Inflammatory macrophage treated with lipopolysaccharide for 4 hours (primary cell): ENCODE measurements at regions not wholly inside any gene's neighbourhood (a gene's known extent, or its start where the extent isn't known, plus 50 kb on each side); places are given as distances from the start of the nearest gene placed in this dataset.
"Not testable (repeated sequence)": the region's sequence is repeated elsewhere in the genome, so short reads cannot be mapped to it uniquely, and the experiment has no call there.

Experiments
- DNase-seq: peaks from one replicate; pipeline ENCODE4 v3.0.0-alpha.2; 2020

DNA sequence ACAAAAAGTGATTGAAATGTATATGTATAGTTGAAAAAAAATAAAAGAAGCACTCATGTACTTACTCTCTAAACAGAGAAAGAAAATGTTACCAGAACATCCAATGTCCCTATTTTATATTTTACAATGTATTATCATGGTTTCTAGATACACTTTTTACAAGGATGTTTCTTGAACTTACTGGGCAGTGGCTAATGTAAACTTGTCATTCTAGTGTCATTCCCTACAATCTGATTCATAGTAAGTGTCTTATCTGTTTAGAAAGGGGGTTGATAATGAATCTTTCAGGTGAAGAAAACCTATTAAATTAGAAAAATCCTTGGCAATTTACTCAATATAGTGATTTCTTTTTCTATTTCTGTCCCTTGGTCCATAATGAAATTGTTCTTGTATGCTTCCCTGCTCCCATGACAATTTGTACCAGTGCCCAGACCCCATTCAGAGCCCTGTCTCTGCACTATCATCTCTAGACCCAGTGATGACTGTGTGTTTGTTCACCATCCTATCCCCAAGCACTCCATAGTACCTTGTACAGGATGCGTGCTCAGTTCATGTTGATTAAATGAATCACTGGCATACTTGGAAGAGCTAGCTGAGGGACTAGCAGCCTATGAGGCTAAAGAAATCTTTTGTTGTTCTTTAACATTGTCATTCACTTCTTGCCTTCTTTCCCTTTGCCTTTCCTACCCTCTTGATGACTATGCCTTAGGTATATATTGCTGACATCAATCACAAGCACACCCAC lies 101.2 kb downstream of the HMHB1 start:
- no peak for DNase-seq

DNA sequence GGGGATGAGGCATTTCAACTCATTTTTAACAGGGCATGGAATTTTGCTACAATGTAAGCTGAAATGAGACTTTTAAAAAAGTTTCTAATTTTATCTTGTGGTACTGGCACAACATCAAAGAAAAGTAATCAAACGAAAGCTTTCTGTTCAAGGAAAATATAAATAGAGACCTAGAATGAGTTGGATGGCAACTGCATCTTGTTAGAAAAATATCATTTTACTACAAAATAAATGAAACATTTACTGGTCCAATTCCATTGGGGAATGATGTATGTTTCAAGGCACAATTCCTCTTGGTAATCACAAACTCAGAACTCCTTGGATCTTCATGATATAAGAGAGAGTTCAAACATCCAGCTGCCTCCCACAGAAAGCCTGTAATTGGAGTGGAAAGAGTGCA lies 102.8 kb downstream of the HMHB1 start:
- DNase-seq, result no peak

DNA sequence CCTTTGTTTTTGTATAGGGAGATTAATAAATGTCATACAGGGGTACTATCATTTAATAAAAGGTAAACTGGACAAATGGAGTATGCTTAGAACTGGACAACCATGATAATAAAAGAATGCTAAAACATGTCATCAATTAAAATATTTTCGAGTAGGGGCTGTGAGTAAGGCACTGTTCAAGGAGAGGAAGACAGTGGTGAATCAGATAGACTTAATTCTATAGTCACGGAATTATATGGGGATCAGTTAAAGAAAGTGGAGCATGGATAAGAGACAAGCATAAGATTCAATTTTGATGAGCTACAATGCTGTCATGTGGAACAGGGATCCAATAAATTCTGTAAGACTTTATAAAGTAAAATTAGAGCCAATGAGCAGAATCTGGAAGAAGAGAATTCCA lies 104.5 kb downstream of the HMHB1 start:
- DNase-seq, result no peak

DNA sequence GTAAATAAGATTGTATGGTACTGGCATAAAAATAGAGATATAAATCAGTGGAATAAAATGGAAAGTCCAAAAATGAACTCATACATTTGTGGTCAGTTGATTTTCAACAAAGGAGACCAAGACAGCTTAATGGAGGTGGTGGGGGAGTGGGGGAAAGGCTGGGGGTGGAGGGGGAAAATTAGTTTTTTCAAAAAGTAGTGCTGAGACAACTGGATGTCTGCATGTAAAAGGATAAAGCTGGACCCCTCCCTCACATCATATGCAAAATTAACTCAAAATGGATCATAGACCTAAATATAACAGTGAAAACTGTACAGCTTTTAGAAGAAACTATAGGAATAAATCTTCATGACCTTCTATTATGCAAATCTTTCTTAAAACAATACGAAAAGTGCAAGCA lies 107.0 kb downstream of the HMHB1 start:
- DNase-seq, result no peak

DNA sequence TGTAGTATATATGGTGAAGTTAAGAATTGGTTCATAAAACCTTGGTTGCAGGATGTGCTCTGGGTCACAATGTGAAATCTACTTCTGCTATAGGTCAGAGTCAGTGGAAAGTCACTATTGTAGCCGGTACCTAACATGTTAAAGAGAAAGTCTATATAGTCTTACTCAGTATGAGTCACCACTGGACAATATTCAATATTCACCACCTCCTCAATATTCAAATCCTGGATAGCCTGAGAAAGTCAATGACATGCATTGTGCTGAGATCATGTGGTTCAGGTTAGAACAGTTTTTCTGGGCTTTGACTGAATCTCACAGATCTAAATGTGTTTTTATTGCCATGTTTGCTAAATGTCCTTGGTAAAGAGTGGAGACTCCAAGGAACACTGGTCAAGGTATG lies 108.8 kb downstream of the HMHB1 start:
- no peak for DNase-seq

DNA sequence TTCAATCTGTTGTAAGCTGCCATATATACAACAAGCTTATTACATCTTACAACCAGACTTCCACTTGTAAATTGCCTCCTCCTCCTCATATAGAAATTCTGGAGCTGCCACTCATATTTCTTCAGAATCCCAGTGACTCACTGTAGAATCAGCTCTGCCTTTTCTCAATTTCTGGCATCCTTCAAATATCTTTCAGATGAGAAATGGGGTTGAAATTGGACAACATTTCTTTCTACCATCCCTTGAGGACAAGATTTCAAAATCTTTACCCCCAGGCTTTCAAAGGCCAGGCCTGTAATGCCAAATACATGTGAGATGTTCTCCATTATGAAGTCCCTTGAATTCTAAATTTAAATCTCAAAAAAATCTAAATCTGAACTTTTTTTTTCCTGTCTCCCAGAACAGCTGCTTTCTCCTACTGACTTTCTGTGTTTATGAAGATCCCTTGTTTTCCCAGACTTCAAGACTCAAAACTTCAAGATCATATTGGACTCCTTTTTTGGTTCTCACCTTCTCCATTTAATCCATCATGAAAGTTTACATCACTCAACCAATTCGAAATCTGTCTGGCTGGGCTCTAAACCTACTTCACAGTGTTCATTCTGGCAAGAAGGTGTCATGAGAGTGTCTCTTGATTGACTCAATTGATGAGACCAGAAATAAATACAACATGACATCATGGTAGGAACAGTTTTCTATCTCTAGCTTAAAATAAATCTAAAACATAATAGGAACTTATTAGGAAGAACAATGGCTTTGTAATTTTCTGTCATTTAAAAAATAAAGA lies 109.8 kb downstream of the HMHB1 start:
- no peak for DNase-seq

DNA sequence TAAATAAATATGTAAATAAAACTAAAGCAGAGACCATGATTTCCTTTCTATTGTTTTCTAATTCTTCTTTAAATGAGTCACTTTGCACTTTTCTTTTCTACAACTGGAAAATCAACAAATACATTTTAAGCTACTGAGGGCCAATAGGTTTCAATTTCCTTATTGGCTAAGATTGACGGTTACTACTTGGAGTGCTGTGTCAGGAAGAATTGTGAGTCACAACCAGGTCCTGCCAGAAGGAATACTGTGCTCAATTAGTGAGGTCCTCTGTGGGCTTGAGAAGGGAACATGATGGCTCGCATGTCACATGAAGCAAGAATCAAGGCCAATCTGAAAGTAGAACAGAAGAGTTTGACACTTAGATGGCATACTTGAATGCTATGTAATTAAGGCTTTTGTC lies 110.8 kb downstream of the HMHB1 start:
- peak; percentile 6 for DNase-seq

DNA sequence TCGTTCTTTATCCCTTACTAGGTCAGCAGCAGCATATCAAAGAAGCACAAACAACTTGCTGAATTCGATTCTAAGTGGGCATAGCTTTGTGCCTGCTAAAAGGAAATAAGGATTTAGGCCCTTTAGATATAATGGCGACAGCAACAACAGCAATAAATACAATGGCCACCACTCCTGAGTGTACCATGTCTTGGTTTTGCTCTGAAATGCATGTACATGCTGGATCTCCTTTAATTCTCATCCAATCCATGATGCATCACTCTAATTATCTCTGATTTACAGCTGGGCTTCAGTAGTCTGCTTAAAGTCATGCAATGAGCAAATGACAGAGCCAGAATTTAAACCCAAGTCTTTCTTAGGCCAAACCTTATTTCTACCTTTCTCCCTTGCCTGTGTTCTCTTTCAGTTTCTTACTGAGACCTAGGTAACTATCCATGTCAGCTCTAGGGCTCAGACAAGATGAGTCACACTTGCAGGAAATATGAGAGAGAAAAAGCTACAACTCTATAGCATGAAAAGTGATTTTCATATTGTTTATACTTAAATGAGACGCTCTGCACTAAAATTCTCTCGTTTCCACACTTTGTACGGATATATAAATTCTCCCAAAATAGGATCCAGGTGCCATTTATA lies 111.8 kb downstream of the HMHB1 start:
- DNase-seq, result no peak

DNA sequence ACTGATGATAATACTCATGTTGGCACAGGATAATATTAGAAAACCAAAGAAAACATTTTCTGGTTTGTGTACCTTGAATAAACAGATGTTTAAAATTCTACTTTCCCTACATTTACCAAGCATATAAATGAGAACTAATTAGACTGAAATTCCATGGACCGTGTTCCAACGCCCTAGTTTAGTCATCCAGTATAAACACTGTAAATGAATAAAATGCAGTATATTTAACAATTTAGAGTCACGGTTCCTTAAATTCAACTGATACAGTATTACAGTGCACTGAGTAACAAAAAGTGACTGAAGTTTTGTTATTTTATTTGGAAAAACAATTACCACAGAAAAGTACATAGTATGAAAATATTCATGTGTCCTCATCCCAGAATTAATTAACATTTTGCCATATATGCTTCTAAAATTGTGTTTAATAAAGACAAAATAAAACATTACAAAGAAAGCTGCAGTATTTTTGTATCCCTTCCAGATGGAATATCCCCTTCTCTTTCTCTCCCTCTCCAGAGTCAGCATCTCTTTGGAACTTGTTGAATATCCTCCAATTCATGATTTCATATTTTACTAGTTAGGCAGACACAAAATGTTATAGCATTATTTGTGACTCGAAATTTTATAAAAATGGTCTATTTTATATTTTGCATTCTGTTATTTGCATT lies 112.5 kb downstream of the HMHB1 start:
- DNase-seq, result no peak

DNA sequence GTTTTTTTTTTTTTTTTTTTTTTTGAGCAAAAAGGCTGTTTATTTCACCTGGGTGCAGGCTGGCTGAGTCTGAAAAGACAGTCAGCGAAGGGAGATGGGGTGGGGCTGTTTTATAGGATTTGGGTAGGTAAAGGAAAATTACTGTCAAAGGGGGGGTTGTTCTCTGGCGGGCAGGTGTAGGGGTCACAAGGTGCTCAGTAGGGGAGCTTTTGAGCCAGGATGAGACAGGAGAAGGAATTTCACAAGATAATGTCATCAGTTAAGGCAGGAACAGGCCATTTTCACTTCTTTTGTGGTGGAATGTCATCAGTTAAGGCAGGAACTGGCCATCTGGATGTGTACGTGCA lies 113.0 kb downstream of the HMHB1 start:
- not testable (repeated sequence) for DNase-seq

DNA sequence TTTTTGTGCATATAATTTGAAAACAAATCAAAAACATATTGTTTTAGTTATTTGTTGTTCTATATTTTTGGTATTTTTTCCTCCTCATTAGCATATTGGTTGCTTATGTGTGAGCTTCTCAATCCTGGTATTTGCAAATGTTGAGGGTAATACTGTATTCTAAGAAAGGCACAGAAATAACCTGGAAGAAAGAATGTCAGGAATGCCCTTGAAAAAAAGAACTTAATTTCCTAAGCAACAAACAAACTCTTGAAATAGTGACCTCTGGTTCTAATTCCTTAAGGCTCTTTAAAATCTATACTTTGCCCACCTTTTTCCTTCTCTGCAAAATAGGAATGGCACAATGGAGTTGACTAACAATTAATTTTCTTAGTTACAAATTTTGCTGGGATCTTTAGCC lies 117.5 kb downstream of the HMHB1 start:
- no peak for DNase-seq

DNA sequence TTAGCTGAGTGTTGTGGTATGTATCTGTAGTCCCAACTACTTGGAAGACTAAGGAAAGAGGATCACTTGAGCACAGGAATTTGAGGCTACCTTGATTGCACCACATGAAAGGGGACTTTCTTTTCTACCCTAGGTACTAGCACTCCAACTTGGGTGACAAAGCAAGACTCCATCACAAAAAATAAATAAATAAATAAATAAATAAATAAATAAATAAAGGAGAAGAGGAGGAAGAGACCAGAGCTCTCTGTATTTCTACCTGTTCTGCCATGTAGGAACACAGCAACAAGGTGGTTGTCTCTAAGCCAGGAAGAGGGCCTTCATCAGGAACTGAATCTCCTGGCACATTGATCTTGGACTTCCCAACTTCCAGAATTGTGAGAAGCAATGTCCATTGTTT lies 118.6 kb downstream of the HMHB1 start:
- no peak for DNase-seq

DNA sequence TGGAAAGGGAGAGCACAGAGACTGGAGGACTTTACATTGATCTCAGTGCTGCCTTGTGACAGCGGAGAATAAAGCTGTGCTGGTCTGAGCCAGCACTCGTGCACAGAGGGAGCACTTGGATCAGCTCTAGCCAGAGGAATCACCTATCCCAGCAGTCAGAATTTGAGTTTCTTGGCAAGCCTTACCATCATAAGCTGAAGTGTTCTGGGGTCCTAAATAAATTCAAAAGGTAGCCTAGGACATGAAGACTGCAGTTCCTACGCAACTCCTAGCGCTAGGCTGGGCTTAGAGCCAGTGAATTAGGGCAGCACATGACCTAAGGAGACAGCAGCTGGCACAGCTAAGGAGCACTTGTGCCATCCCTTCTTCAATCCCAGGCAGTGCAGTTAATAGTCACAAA lies 119.5 kb downstream of the HMHB1 start:
- DNase-seq, result no peak

DNA sequence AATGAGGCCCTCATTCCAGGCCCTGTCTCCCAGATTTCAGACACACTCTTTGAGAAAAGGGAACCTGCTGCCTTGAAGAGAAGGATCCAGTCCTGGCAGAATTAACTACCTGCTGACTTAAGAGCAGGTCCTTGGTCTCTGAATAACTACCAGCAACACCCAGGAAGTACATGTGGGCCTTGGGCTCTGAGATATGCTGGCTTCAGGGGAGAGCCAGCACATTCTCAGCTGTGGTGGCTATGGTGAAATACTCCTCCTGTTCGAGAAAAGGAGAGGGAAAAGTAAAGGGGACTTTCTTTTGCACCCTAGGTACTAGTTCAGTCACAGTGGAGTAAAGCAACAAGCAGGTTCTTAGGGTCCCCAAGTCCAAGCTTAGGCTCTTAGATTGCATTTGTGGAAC lies 120.0 kb downstream of the HMHB1 start:
- no peak for DNase-seq

DNA sequence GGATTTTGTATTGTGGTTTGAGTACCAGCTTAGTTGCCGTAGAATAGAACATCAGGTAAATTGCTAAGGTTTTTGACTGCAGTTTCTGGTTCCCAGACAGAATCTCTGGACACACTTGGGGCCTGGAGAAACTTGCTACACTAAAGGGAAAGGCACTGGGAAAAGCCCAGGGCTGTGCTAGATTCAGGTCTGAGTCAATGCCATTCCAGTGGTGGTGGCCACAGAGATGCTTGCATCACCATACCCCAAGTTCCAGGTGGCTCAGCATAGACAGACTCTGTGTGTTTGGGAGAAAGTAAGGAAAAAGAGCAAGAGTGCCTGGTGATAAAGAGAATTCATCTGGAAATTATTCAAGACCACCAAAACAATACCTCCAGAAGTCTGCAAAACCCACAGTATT lies 120.6 kb downstream of the HMHB1 start:
- DNase-seq, result no peak

DNA sequence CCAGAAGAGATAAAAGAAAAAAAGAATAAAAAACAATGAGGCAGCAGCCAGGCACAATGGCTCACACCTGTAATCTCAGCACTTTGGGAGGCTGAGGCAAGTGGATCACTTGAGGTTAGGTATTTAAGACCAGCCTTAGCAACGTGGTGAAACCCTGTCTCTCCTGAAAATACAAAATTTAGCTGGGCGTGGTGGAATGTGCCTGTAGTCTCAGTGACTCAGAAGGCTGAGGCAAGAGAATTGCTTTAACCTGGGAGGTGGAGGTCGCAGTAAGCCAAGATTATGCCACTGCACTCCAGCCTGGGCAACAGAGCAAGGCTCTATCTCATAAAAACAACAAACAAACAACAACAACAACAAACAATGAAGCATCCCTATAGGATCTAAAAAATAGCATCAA lies 121.5 kb downstream of the HMHB1 start:
- no peak for DNase-seq

DNA sequence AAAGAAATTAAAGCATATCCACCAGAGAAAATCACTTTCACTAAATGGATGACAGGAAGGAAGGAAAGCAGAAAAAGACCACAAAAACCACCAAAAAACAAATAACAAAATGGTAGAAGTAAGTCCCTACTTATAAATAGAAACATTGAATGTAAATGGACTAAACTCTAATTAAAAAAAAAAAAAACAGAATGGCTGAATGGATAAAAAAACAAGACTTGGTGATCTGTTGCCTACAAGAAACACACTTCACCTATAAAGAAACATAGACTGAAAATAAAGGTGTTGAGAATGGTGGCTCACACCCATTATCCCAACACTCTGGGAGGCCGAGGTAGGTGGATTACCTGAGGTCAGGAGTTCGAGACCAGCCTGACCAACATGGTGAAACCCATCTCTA lies 122.9 kb downstream of the HMHB1 start:
- DNase-seq, result no peak

DNA sequence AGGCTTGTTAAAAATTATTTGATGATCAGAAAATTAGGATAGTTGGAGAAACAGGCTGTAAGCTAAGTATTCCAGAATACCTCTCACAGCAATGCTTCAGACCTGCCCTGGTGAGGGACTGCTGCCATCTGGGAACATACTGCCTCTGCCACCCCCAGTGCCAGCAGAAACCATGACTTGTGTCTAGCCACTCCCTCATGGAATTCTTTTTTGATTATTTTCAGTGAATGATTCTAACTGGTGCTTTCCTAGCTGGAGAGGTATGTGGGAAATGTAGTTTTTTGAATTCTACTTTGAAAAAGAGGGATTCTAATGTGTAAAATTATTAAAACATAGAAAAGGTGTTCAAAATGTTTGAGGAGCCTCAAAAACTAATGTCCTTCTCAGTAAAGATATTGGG lies 126.3 kb downstream of the HMHB1 start:
- no peak for DNase-seq

DNA sequence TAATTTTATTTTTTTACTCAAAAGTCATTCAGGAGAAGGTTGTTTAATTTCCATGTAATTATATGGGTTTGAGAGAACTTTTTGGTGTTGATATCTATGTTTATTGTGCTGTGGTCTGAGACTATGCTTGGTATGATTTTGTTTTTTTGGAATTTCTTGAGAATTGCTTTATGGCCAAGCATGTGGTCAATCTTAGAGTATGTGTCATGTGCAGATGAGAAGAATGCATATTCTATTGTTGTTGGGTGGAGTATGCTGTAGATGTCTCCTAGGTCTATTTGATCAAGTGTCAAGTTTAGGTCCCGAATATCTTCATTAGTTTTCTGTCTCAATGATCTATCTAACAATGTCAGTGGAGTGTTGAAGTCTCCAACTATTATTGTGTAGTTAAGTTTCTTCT lies 134.9 kb downstream of the HMHB1 start:
- no peak for DNase-seq

DNA sequence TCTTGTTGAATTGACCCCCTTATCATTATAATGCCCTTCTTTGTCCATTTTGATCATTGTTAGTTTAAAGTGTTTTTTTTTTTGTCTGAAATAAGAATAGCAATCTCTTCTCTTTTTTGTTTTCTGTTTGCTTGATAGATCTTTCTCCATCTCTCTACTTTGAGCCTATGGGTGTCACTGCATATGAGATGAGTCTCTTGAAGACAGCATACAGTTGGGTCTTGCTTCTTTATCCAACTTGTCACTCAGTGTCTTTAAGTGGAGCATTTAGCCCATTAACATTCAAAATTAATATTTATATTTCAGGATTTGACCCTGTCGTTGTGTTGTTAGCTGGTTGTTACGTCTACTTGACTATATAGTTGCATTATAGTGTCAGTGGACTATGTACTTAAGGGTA lies 135.4 kb downstream of the HMHB1 start:
- no peak for DNase-seq

DNA sequence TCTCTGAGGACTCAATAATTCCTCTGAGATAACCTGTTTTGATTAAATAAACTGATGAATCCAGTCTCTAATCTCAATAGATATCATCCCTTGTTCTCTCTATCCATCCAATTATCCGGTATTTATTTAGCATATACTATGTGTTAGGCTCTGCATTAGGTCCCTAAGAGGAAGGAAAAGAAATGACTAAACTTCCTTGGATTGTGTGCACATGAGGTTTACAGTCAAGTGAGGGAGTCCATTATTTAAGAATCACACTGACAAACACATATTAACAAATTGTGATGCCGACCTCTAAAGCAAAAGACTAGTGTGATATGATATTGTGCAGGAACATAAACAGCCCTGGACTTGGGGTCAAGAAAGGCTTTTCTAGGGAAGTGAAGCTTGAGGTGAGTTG lies 140.8 kb downstream of the HMHB1 start:
- DNase-seq, result no peak

DNA sequence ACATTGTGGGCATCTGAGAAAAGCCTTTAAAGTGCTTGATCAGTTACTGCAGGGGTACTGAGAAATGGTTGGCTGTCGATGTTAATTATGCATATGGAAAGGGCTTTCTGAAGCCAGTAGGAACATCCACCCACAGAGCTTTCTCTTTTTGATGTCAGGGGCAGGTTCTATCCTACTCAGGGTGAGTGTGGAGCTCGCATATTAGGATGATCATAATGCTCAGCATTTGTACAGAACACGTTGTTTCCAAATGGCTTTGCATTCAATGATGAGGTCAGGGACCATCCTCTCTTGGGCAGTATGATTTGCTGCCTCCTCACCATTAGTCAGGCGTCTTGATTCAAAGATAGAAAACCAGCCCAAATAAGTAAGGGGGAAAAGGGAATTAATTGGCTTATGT lies 141.9 kb downstream of the HMHB1 start:
- DNase-seq, result no peak

DNA sequence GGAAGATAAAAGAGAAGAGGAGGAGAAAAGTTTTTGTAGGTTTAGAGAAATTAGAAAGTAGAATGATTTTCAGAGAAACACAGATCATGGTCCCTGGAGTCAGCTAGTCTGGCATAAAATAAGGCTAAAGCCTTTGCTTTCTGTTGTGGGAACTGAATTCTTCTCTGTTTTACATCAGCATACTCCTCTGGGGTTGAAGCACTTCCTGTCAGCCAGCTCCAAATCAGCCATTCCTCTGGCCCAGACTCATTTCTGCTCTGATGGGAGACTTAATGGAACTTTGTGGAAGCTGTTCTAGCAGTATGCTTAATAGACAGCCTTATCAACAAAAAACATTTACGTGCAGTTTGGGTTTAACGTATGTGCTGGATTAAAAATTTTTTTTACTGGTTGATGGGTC lies 143.2 kb downstream of the HMHB1 start:
- DNase-seq, result no peak

DNA sequence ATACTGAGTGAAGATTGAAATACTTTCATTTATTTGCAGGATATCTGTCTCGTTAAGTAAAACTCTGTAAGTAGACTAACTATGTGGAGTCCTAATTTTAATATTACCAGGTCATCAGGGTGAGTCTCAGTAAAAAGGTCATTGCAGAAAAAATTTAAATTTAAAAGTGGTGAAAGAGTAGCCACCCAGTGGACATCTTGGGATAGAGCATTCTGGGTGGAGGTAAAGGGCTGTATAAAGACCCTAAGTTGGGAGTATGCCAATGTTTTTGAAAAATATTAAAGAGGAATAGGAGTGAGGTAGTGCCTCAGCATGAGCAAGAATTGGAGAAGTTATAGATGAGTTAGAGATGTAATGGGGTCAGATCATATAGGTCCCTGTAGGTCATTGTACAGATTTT lies 145.5 kb downstream of the HMHB1 start:
- DNase-seq, result no peak
